ENCODE measurements at regions not wholly inside any gene's neighbourhood (a gene's known extent, or its start where the extent isn't known, plus 50 kb on each side); places are given as distances from the start of the nearest gene placed in this dataset.
"Not testable (repeated sequence)": the region's sequence is repeated elsewhere in the genome, so short reads cannot be mapped to it uniquely, and the experiment has no call there.

- no peak overlapping the region for H3K9ac ChIP-seq (ENCODE audit: low read depth, low read length)
- no peaks in the 10 kb centered on the region for H3K36me3 ChIP-seq (ENCODE audit: insufficient read depth, low read depth, low read length)
- no peaks in the 10 kb centered on the region for H3K9me3 ChIP-seq (ENCODE audit: insufficient read depth, low read depth, low read length)
- H3K27ac ChIP-seq (ENCODE audit: low read length), result no peak overlapping the region
- no peaks in the 10 kb centered on the region for H3K27me3 ChIP-seq (ENCODE audit: insufficient read depth, low read length)
- H3K4me1 ChIP-seq (ENCODE audit: insufficient read depth, low read length), result peaks cover 10% of the 10 kb centered on the region; the same call in 1 of the 2 replicates
- H3K4me3 ChIP-seq (ENCODE audit: low read length), result no peak overlapping the region
Measured at GRCh38 chr4:181830404-181831035, 412.7 kb upstream of the TENM3 start.

- no peaks in the 10 kb centered on the region for H3K9me3 ChIP-seq (ENCODE audit: insufficient read depth, low read depth, low read length)
- H3K27me3 ChIP-seq (ENCODE audit: insufficient read depth, low read length), result no peaks in the 10 kb centered on the region
- no peak overlapping the region for H3K4me3 ChIP-seq (ENCODE audit: low read length)
- no peaks in the 10 kb centered on the region for H3K4me1 ChIP-seq (ENCODE audit: insufficient read depth, low read length)
- H3K36me3 ChIP-seq (ENCODE audit: insufficient read depth, low read depth, low read length), result no peaks in the 10 kb centered on the region
- H3K27ac ChIP-seq (ENCODE audit: low read length), result no peak overlapping the region
- no peak overlapping the region for H3K9ac ChIP-seq (ENCODE audit: low read depth, low read length)
Measured at GRCh38 chr4:181834071-181834470, 409.1 kb upstream of the TENM3 start.

- Histone ChIP-seq H3K9ac (ENCODE audit: low read depth, low read length) (no peak overlapping the region), H3K36me3 (ENCODE audit: insufficient read depth, low read depth, low read length) (no peaks in the 10 kb centered on the region), H3K4me1 (ENCODE audit: insufficient read depth, low read length) (no peaks in the 10 kb centered on the region), H3K27me3 (ENCODE audit: insufficient read depth, low read length) (no peaks in the 10 kb centered on the region), H3K4me3 (ENCODE audit: low read length) (no peak overlapping the region), H3K9me3 (ENCODE audit: insufficient read depth, low read depth, low read length) (no peaks in the 10 kb centered on the region; the same call in 1 of the 2 replicates), H3K27ac (ENCODE audit: low read length) (no peak overlapping the region)
Measured at GRCh38 chr4:181835348-181835747, 407.9 kb upstream of the TENM3 start.

GRCh38 chr4:181838253-181838652 is 404.9 kb upstream of the TENM3 start:
- Histone ChIP-seq H3K27ac (ENCODE audit: low read length) (no peak overlapping the region), H3K9ac (ENCODE audit: low read depth, low read length) (no peak overlapping the region), H3K4me1 (ENCODE audit: insufficient read depth, low read length) (no peaks in the 10 kb centered on the region), H3K4me3 (ENCODE audit: low read length) (no peak overlapping the region), H3K27me3 (ENCODE audit: insufficient read depth, low read length) (no peaks in the 10 kb centered on the region), H3K9me3 (ENCODE audit: insufficient read depth, low read depth, low read length) (no peaks in the 10 kb centered on the region; the same call in 1 of the 2 replicates), H3K36me3 (ENCODE audit: insufficient read depth, low read depth, low read length) (no peaks in the 10 kb centered on the region)

GRCh38 chr4:181843797-181844196 is 399.4 kb upstream of the TENM3 start:
- not testable (repeated sequence) for H3K9me3 ChIP-seq (ENCODE audit: insufficient read depth, low read depth, low read length); H3K9ac ChIP-seq (ENCODE audit: low read depth, low read length); H3K36me3 ChIP-seq (ENCODE audit: insufficient read depth, low read depth, low read length); H3K27me3 ChIP-seq (ENCODE audit: insufficient read depth, low read length); H3K4me3 ChIP-seq (ENCODE audit: low read length); H3K4me1 ChIP-seq (ENCODE audit: insufficient read depth, low read length); H3K27ac ChIP-seq (ENCODE audit: low read length)

- no peak overlapping the region for H3K27ac ChIP-seq (ENCODE audit: low read length)
- no peak overlapping the region for H3K9ac ChIP-seq (ENCODE audit: low read depth, low read length)
- no peaks in the 10 kb centered on the region for H3K9me3 ChIP-seq (ENCODE audit: insufficient read depth, low read depth, low read length)
- no peak overlapping the region for H3K4me3 ChIP-seq (ENCODE audit: low read length)
- no peaks in the 10 kb centered on the region for H3K4me1 ChIP-seq (ENCODE audit: insufficient read depth, low read length)
- H3K36me3 ChIP-seq (ENCODE audit: insufficient read depth, low read depth, low read length), result no peaks in the 10 kb centered on the region
- no peaks in the 10 kb centered on the region for H3K27me3 ChIP-seq (ENCODE audit: insufficient read depth, low read length)
Measured at GRCh38 chr4:181845617-181846016, 397.6 kb upstream of the TENM3 start.

- Histone ChIP-seq H3K36me3 (ENCODE audit: insufficient read depth, low read depth, low read length) (no peaks in the 10 kb centered on the region), H3K4me3 (ENCODE audit: low read length) (no peak overlapping the region), H3K27me3 (ENCODE audit: insufficient read depth, low read length) (no peaks in the 10 kb centered on the region), H3K9ac (ENCODE audit: low read depth, low read length) (no peak overlapping the region), H3K27ac (ENCODE audit: low read length) (no peak overlapping the region), H3K4me1 (ENCODE audit: insufficient read depth, low read length) (no peaks in the 10 kb centered on the region), H3K9me3 (ENCODE audit: insufficient read depth, low read depth, low read length) (no peaks in the 10 kb centered on the region)
Measured at GRCh38 chr4:181846934-181847333, 396.3 kb upstream of the TENM3 start.

- H3K4me1 ChIP-seq (ENCODE audit: insufficient read depth, low read length), result no peaks in the 10 kb centered on the region
Measured at GRCh38 chr4:181848357-181848756, 394.8 kb upstream of the TENM3 start.

GRCh38 chr4:181849472-181849871 is 393.7 kb upstream of the TENM3 start:
- Histone ChIP-seq H3K27me3 (ENCODE audit: insufficient read depth, low read length) (no peaks in the 10 kb centered on the region), H3K9me3 (ENCODE audit: insufficient read depth, low read depth, low read length) (no peaks in the 10 kb centered on the region), H3K9ac (ENCODE audit: low read depth, low read length) (no peak overlapping the region), H3K36me3 (ENCODE audit: insufficient read depth, low read depth, low read length) (no peaks in the 10 kb centered on the region), H3K4me3 (ENCODE audit: low read length) (no peak overlapping the region), H3K27ac (ENCODE audit: low read length) (no peak overlapping the region), H3K4me1 (ENCODE audit: insufficient read depth, low read length) (no peaks in the 10 kb centered on the region)

More at GRCh38 chr4:181848357-181848756, 394.8 kb upstream of the TENM3 start:
- no peak overlapping the region for H3K27ac ChIP-seq (ENCODE audit: low read length)
- H3K27me3 ChIP-seq (ENCODE audit: insufficient read depth, low read length), result no peaks in the 10 kb centered on the region
- no peaks in the 10 kb centered on the region for H3K9me3 ChIP-seq (ENCODE audit: insufficient read depth, low read depth, low read length)
- no peak overlapping the region for H3K9ac ChIP-seq (ENCODE audit: low read depth, low read length)
- H3K36me3 ChIP-seq (ENCODE audit: insufficient read depth, low read depth, low read length), result no peaks in the 10 kb centered on the region
- H3K4me3 ChIP-seq (ENCODE audit: low read length), result no peak overlapping the region

- Histone ChIP-seq H3K4me1 (ENCODE audit: insufficient read depth, low read length) (no peaks in the 10 kb centered on the region), H3K9me3 (ENCODE audit: insufficient read depth, low read depth, low read length) (no peaks in the 10 kb centered on the region), H3K36me3 (ENCODE audit: insufficient read depth, low read depth, low read length) (no peaks in the 10 kb centered on the region), H3K4me3 (ENCODE audit: low read length) (no peak overlapping the region), H3K9ac (ENCODE audit: low read depth, low read length) (no peak overlapping the region), H3K27me3 (ENCODE audit: insufficient read depth, low read length) (no peaks in the 10 kb centered on the region; the same call in 1 of the 2 replicates), H3K27ac (ENCODE audit: low read length) (no peak overlapping the region)
Measured at GRCh38 chr4:181853881-181854511, 389.2 kb upstream of the TENM3 start.

GRCh38 chr4:181855307-181855706 is 387.9 kb upstream of the TENM3 start:
- H3K4me1 ChIP-seq (ENCODE audit: insufficient read depth, low read length), result no peaks in the 10 kb centered on the region
- H3K36me3 ChIP-seq (ENCODE audit: insufficient read depth, low read depth, low read length), result no peaks in the 10 kb centered on the region
- H3K4me3 ChIP-seq (ENCODE audit: low read length), result no peak overlapping the region
- H3K9me3 ChIP-seq (ENCODE audit: insufficient read depth, low read depth, low read length), result no peaks in the 10 kb centered on the region
- no peak overlapping the region for H3K9ac ChIP-seq (ENCODE audit: low read depth, low read length)
- no peak overlapping the region for H3K27ac ChIP-seq (ENCODE audit: low read length)
- H3K27me3 ChIP-seq (ENCODE audit: insufficient read depth, low read length), result no peaks in the 10 kb centered on the region; the same call in 1 of the 2 replicates

- H3K9ac ChIP-seq (ENCODE audit: low read depth, low read length); H3K9me3 ChIP-seq (ENCODE audit: insufficient read depth, low read depth, low read length); H3K4me3 ChIP-seq (ENCODE audit: low read length); H3K36me3 ChIP-seq (ENCODE audit: insufficient read depth, low read depth, low read length); H3K27me3 ChIP-seq (ENCODE audit: insufficient read depth, low read length); H3K4me1 ChIP-seq (ENCODE audit: insufficient read depth, low read length); H3K27ac ChIP-seq (ENCODE audit: low read length): not testable (repeated sequence)
Measured at GRCh38 chr4:181857471-181857870, 385.7 kb upstream of the TENM3 start.

All from iPS-20b (cell line).